Smooth muscle cell (in vitro differentiated cells): ENCODE measurements at regions not wholly inside any gene's neighbourhood (a gene's known extent, or its start where the extent isn't known, plus 50 kb on each side); places are given as distances from the start of the nearest gene placed in this dataset.

ENCODE experiments used
- DNase-seq: peaks from one replicate; lab custom pipeline; 2025; ENCODE audit not compliant: unreplicated experiment; lab: John Stamatoyannopoulos, UW
- H2AFZ ChIP-seq: fragments of 200-600 bp; sonication (generic); 2 replicates; pipeline ENCODE4 v1.6.0; 2016; ENCODE audit warnings: antibody characterized with exemption, low read depth, mild to moderate bottlenecking
- H3F3A ChIP-seq: fragments of 200-600 bp; sonication (generic); 2 replicates; pipeline ENCODE4 v1.6.0; 2017; ENCODE audit warnings: antibody characterized with exemption, low read depth
- H3K27ac ChIP-seq: fragments of 200-600 bp; sonication (generic); 2 replicates; pipeline ENCODE4 v1.5.1; 2016; ENCODE audit warnings: low read depth, mild to moderate bottlenecking
- H3K27me3 ChIP-seq: fragments of 200-600 bp; sonication (generic); 2 replicates; pipeline ENCODE4 v1.6.1; 2016; ENCODE audit warnings: low read depth, mild to moderate bottlenecking
- H3K36me3 ChIP-seq: fragments of 200-600 bp; sonication (generic); 2 replicates; pipeline ENCODE4 v1.5.1; 2016; ENCODE audit warnings: low read depth
- H3K4me1 ChIP-seq: fragments of 200-600 bp; sonication (generic); 2 replicates; pipeline ENCODE4 v1.5.1; 2016; ENCODE audit warnings: low read depth
- H3K4me2 ChIP-seq: fragments of 200-600 bp; sonication (generic); 2 replicates; pipeline ENCODE4 v1.6.0; 2016; ENCODE audit warnings: mild to moderate bottlenecking
- H3K4me3 ChIP-seq: fragments of 200-600 bp; sonication (generic); 2 replicates; pipeline ENCODE4 v1.5.1; 2016; ENCODE audit warnings: mild to moderate bottlenecking
- H3K79me2 ChIP-seq: fragments of 200-600 bp; sonication (generic); 2 replicates; pipeline ENCODE4 v1.6.0; 2016; ENCODE audit warnings: low read depth, mild to moderate bottlenecking
- H3K9ac ChIP-seq: fragments of 200-600 bp; sonication (generic); 2 replicates; pipeline ENCODE4 v1.6.0; 2016; ENCODE audit warnings: low read depth
- H3K9me3 ChIP-seq: fragments of 200-600 bp; sonication (generic); replicated peaks from 2 replicates; pipeline ENCODE4 v1.5.1; 2016; ENCODE audit warnings: low read depth
- H4K20me1 ChIP-seq: fragments of 200-600 bp; sonication (generic); 2 replicates; pipeline ENCODE4 v1.6.0; 2016; ENCODE audit warnings: low read depth
- CTCF ChIP-seq: fragments of 200-600 bp; sonication (generic); IDR thresholded peaks from 2 replicates; pipeline ENCODE4 v1.5.1; 2017; ENCODE audit warnings: borderline replicate concordance, mild to moderate bottlenecking, antibody characterized with exemption; ENCODE audit not compliant: insufficient read depth, poor library complexity, severe bottlenecking
- WGBS: methylation state at CpG from one replicate; pipeline ENCODE4 v1.1.7; 2016; ENCODE audit warnings: low lambda C conversion rate; 5-methylcytosine and 5-hydroxymethylcytosine counted together

GRCh38 chr10:55098452-55098851 is 297.4 kb upstream of the PCDH15 start:
- no peak for DNase-seq
- no peaks in the 10 kb centered on the region for H3K79me2 ChIP-seq
- no peaks in the 10 kb centered on the region for H3F3A ChIP-seq
- WGBS, result 89% methylated on average over 9 of the region's 9 CpGs
- no peak overlapping the region for H3K4me2 ChIP-seq
- H3K4me3 ChIP-seq, result no peak overlapping the region
- H3K4me1 ChIP-seq, result no peaks in the 10 kb centered on the region
- no peak overlapping the region for H3K27ac ChIP-seq
- no peaks in the 10 kb centered on the region for H4K20me1 ChIP-seq
- H3K9ac ChIP-seq, result no peak overlapping the region
- TF ChIP-seq CTCF, result no peak
- H3K9me3 ChIP-seq, result no peaks in the 10 kb centered on the region
- H2AFZ ChIP-seq, result no peak overlapping the region
- H3K36me3 ChIP-seq, result no peaks in the 10 kb centered on the region
- no peaks in the 10 kb centered on the region for H3K27me3 ChIP-seq

- no peak overlapping the region for H3K27ac ChIP-seq
- H4K20me1 ChIP-seq, result no peaks in the 10 kb centered on the region
- H3K9ac ChIP-seq, result no peak overlapping the region
- no peaks in the 10 kb centered on the region for H3K36me3 ChIP-seq
- no peak for DNase-seq
- WGBS, result 0% methylated on average over 1 of the region's 1 CpG
- no peak overlapping the region for H3K4me3 ChIP-seq
- H3F3A ChIP-seq, result no peaks in the 10 kb centered on the region
- no peaks in the 10 kb centered on the region for H3K9me3 ChIP-seq
- no peaks in the 10 kb centered on the region for H3K79me2 ChIP-seq
- TF ChIP-seq CTCF, result peak; percentile 95
- H2AFZ ChIP-seq, result no peak overlapping the region
- H3K4me1 ChIP-seq, result no peaks in the 10 kb centered on the region
- no peak overlapping the region for H3K4me2 ChIP-seq
- H3K27me3 ChIP-seq, result no peaks in the 10 kb centered on the region
Measured at GRCh38 chr10:55091691-55092328, 290.8 kb upstream of the PCDH15 start.

GRCh38 chr10:55078121-55078520 is 277.1 kb upstream of the PCDH15 start:
- 83% methylated on average over 1 of the region's 1 CpG for WGBS
- no peaks in the 10 kb centered on the region for H4K20me1 ChIP-seq
- DNase-seq, result no peak
- no peaks in the 10 kb centered on the region for H3F3A ChIP-seq
- no peaks in the 10 kb centered on the region for H3K27me3 ChIP-seq
- no peak overlapping the region for H2AFZ ChIP-seq
- H3K9ac ChIP-seq, result no peak overlapping the region
- no peak overlapping the region for H3K4me3 ChIP-seq
- no peaks in the 10 kb centered on the region for H3K79me2 ChIP-seq
- no peaks in the 10 kb centered on the region for H3K4me1 ChIP-seq
- no peaks in the 10 kb centered on the region for H3K36me3 ChIP-seq
- H3K27ac ChIP-seq, result no peak overlapping the region
- no peak overlapping the region for H3K4me2 ChIP-seq
- TF ChIP-seq CTCF, result no peak
- H3K9me3 ChIP-seq, result no peaks in the 10 kb centered on the region

GRCh38 chr10:55065185-55065584 is 264.2 kb upstream of the PCDH15 start:
- H4K20me1 ChIP-seq, result no peaks in the 10 kb centered on the region
- no peak overlapping the region for H3K27ac ChIP-seq
- no peak overlapping the region for H3K4me3 ChIP-seq
- H3K36me3 ChIP-seq, result no peaks in the 10 kb centered on the region
- no peak for DNase-seq
- TF ChIP-seq CTCF, result no peak
- H3K9ac ChIP-seq, result no peak overlapping the region
- H3K4me1 ChIP-seq, result no peaks in the 10 kb centered on the region
- no peaks in the 10 kb centered on the region for H3F3A ChIP-seq
- no peaks in the 10 kb centered on the region for H3K27me3 ChIP-seq
- H3K4me2 ChIP-seq, result no peak overlapping the region
- H3K9me3 ChIP-seq, result no peaks in the 10 kb centered on the region
- H3K79me2 ChIP-seq, result no peaks in the 10 kb centered on the region
- WGBS, result 93% methylated on average over 1 of the region's 1 CpG
- no peak overlapping the region for H2AFZ ChIP-seq
